ENCODE measurements at regions not wholly inside any gene's neighbourhood (a gene's known extent, or its start where the extent isn't known, plus 50 kb on each side); places are given as distances from the start of the nearest gene placed in this dataset.
"Not testable (repeated sequence)": the region's sequence is repeated elsewhere in the genome, so short reads cannot be mapped to it uniquely, and the experiment has no call there.

DNA sequence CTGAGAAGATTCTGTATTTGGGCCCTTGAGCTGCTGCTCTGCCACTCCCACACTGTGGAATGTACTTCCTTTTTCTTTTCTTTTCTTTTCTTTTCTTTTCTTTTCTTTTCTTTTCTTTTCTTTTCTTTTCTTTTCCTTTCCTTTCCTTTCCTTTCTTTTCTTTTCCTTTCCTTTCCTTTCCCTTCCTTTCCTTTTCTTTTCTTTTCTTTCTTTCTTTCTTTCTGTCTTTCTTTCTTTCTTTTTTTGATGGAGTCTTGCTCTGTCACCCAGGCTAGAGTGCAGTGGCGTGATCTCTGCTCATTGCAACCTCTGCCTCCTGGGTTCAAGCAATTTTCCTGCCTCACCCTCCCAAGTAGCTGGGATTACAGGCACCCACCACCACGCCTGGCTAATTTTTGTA, 89.8 kb downstream of the DNAAF6 start:
- intact Hi-C loops (cut with micrococcal nuclease); H3K27ac Mint-ChIP-seq; H3K4me1 Mint-ChIP-seq; H3K9me3 Mint-ChIP-seq; H3K4me3 Mint-ChIP-seq; DNase-seq; H3K36me3 Mint-ChIP-seq (ENCODE audit: low read depth); H3K27me3 Mint-ChIP-seq: not testable (repeated sequence)

DNA sequence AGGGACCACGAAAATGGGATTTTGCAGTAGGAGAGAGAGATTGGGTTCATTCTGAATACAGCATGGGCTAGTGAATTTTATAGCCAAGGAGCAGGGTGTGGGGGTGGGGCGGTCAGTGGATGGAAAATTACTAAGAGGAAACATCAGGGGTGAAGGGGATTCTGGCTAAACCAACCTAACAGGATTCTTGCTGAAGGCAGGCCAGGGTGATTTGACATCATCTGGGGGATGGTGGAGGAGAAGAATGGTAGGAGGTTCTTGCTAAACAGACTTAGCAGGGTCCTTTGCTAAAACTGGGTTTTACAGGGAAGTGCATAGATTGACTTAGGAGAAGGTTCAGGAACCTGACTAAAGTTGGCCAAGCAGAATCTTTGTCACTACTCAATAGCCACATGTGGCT, 91.9 kb downstream of the DNAAF6 start:
- H3K4me3 Mint-ChIP-seq = no peak overlapping the region
- H3K27me3 Mint-ChIP-seq = peaks cover 3% of the 10 kb centered on the region
- H3K36me3 Mint-ChIP-seq (ENCODE audit: low read depth) = no peaks in the 10 kb centered on the region
- H3K27ac Mint-ChIP-seq = no peak overlapping the region
- intact Hi-C loops (cut with micrococcal nuclease) = no loop called here
- H3K4me1 Mint-ChIP-seq = no peaks in the 10 kb centered on the region
- DNase-seq = no peak
- H3K9me3 Mint-ChIP-seq = no peaks in the 10 kb centered on the region

- intact Hi-C loops (cut with micrococcal nuclease) = no loop called here
- Mint-ChIP-seq H3K36me3 (ENCODE audit: low read depth) (no peaks in the 10 kb centered on the region), H3K9me3 (no peaks in the 10 kb centered on the region), H3K4me1 (no peaks in the 10 kb centered on the region), H3K27ac (no peak overlapping the region), H3K27me3 (peaks cover 5% of the 10 kb centered on the region), H3K4me3 (no peak overlapping the region)
- DNase-seq = no peak
Observed at GRCh38 chrX:107301253-107301652, 94.8 kb downstream of the DNAAF6 start.

GRCh38 chrX:107304141-107304540, 97.7 kb downstream of the DNAAF6 start:
- no peaks in the 10 kb centered on the region for H3K36me3 Mint-ChIP-seq (ENCODE audit: low read depth)
- peaks cover 2% of the 10 kb centered on the region for H3K27me3 Mint-ChIP-seq
- H3K4me1 Mint-ChIP-seq = no peaks in the 10 kb centered on the region
- no peak for DNase-seq
- H3K9me3 Mint-ChIP-seq = no peaks in the 10 kb centered on the region
- no peak overlapping the region for H3K27ac Mint-ChIP-seq
- intact Hi-C loops (cut with micrococcal nuclease) = no loop called here
- no peak overlapping the region for H3K4me3 Mint-ChIP-seq

- no peaks in the 10 kb centered on the region for H3K4me1 Mint-ChIP-seq
- H3K27ac Mint-ChIP-seq = no peak overlapping the region
- intact Hi-C loops (cut with micrococcal nuclease) = no loop called here
- no peaks in the 10 kb centered on the region for H3K36me3 Mint-ChIP-seq (ENCODE audit: low read depth)
- no peak overlapping the region for H3K4me3 Mint-ChIP-seq
- no peaks in the 10 kb centered on the region for H3K9me3 Mint-ChIP-seq
- no peak for DNase-seq
- H3K27me3 Mint-ChIP-seq = no peaks in the 10 kb centered on the region
Observed at GRCh38 chrX:107323786-107324492, 117.5 kb downstream of the DNAAF6 start.

DNA sequence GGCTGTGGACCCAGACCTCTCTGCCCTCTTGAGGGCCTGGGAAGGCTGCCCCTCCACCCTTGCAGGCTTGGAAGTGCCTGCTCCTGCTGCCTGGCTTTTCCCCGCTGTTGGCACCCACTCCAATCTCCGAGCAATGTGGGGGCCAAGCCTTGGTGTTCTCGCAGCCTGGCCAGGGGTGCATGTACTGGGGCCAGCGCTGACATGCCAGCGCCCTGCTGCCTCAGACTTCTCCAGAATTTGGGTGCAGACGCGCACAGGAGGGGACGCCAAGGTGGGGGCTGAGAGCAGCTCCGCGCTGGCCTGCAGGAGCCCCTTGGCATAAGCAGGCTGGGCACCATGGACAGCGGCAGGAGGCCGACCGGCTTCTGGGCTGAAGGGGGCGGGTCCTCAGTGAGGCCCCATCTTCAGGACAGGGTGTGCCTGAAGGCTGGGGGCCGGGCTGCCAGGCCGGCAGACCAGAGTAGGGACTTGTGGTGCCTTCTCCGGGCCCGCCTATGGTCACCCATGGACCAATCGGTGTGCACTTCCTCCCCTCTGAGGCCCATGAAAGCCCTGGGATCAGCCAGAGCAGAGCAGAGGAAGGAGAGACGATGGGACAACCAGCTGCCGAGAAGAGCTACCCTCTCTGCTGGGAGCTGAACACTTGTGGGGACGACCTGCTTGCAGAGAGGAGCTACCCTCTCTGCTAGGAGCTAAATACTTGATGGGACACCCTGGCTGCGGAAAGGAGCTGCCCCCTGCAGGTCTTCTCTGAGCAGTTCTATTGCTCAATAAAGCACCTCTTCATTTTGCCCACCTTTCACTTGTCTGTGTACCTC, 118.3 kb downstream of the DNAAF6 start:
- Mint-ChIP-seq H3K36me3 (ENCODE audit: low read depth) (no peaks in the 10 kb centered on the region), H3K27me3 (no peaks in the 10 kb centered on the region), H3K4me1 (no peaks in the 10 kb centered on the region), H3K4me3 (no peak overlapping the region), H3K27ac (no peak overlapping the region), H3K9me3 (no peaks in the 10 kb centered on the region)
- peak; percentile 57 for DNase-seq
- intact Hi-C loops (cut with micrococcal nuclease) = no loop called here

DNA sequence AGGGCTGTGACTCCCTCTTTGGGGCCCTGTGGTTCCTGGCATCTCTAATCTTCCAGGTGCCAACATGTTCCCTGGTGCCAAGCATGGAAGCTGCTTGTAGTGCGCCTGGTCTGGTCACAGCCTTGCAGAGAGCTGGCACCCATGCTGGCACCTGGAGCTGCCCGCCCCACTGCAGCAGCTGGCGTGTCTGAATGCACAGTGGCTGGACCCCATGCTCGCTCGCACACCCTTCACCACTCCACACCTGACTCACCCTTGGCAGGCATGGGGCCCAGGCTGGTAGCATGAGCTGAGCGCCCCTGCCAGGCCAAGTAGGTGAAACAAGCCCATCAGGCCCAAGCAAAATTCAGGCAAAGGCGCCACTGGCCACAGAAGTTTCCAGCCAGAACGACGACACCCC, 119.1 kb downstream of the DNAAF6 start:
- H3K4me3 Mint-ChIP-seq = no peak overlapping the region
- DNase-seq = no peak
- H3K27ac Mint-ChIP-seq = no peak overlapping the region
- intact Hi-C loops (cut with micrococcal nuclease) = no loop called here
- H3K9me3 Mint-ChIP-seq = no peaks in the 10 kb centered on the region
- no peaks in the 10 kb centered on the region for H3K27me3 Mint-ChIP-seq
- no peaks in the 10 kb centered on the region for H3K4me1 Mint-ChIP-seq
- no peaks in the 10 kb centered on the region for H3K36me3 Mint-ChIP-seq (ENCODE audit: low read depth)

- Mint-ChIP-seq H3K4me3 (no peak overlapping the region), H3K9me3 (no peaks in the 10 kb centered on the region), H3K27ac (no peak overlapping the region), H3K27me3 (peaks cover 8% of the 10 kb centered on the region), H3K4me1 (no peaks in the 10 kb centered on the region), H3K36me3 (ENCODE audit: low read depth) (no peaks in the 10 kb centered on the region)
- intact Hi-C loops (cut with micrococcal nuclease) = no loop called here
- no peak for DNase-seq
Observed at GRCh38 chrX:107348051-107348450, 101.4 kb upstream of the FRMPD3 start.

DNA sequence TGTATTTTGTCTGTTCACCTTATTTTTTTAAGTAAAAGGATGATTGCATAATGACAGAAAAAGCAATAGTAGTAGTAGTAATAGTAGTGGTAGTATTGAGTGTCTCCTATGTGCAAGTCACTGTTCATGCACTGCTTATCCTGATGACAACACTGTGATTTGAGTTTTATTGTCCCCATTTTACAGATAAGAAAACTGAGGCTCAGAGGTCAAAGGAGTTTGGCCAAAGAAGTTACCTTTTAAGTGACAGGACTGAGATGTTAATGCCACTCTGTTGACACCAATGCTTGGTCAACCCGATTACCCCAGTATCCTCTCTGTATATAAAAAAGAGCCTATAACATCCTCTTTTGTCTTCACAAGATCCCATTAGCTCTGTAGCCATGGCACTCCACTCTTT, 100.5 kb upstream of the FRMPD3 start:
- no peaks in the 10 kb centered on the region for H3K9me3 Mint-ChIP-seq
- H3K4me3 Mint-ChIP-seq = no peak overlapping the region
- H3K27me3 Mint-ChIP-seq = peaks cover 8% of the 10 kb centered on the region
- intact Hi-C loops (cut with micrococcal nuclease) = no loop called here
- DNase-seq = no peak
- no peaks in the 10 kb centered on the region for H3K4me1 Mint-ChIP-seq
- H3K27ac Mint-ChIP-seq = no peak overlapping the region
- no peaks in the 10 kb centered on the region for H3K36me3 Mint-ChIP-seq (ENCODE audit: low read depth)

DNA sequence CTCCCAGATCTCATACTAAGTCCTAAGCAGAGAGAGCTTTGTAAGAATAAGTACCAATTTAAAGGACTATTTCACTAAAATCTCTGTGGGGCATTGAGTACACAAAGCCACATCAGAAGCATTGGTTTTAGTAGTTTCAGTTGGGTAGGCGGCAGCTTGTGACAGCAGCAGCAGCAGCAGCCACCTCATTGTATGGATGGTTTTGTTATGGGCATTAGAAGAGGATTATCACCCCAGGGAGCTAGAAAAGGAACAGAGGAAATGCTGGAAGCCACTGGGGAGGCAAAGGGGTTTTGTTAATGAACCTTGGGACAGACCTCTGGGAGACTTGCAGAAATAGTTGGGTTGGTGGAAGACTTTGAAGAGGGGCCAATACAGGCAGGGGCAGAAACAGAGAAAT, 93.9 kb upstream of the FRMPD3 start:
- Mint-ChIP-seq H3K36me3 (ENCODE audit: low read depth) (no peaks in the 10 kb centered on the region), H3K4me3 (no peak overlapping the region), H3K9me3 (no peaks in the 10 kb centered on the region), H3K4me1 (no peaks in the 10 kb centered on the region), H3K27me3 (peaks cover 10% of the 10 kb centered on the region), H3K27ac (no peak overlapping the region)
- intact Hi-C loops (cut with micrococcal nuclease) = no loop called here
- DNase-seq = no peak

DNA sequence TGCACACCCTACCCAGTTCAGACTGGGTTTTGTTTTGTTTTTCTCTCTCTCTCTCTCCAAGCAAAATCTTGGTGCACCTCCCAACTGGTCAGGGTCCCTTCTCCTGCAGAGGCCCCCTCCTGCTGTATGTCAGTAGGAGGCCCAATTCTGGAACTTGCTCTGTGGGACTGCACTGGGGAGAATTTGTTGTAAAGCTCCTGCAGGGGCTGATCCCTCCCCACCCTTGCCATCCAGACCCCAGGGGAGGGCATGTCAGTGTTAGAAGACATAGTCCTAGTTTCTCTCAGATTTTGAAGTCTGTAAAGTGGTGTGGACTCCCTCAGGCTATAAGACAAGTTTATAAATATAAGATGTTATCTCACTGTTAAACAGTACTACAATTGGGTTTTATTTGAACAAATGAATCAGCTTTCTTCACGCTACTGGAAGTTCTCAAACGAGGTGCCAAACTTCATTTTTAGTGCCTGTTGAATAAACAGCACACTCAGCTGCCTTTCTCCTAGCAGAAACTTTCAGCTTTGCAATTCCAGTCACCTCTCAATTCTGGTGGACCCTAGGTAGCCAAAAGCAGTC, 88.6 kb upstream of the FRMPD3 start:
- intact Hi-C loops (cut with micrococcal nuclease) = no loop called here
- no peaks in the 10 kb centered on the region for H3K4me1 Mint-ChIP-seq

GRCh38 chrX:107370185-107370584, 79.3 kb upstream of the FRMPD3 start:
- H3K9me3 Mint-ChIP-seq; H3K27me3 Mint-ChIP-seq; DNase-seq; H3K4me3 Mint-ChIP-seq; H3K27ac Mint-ChIP-seq; H3K36me3 Mint-ChIP-seq (ENCODE audit: low read depth); intact Hi-C loops (cut with micrococcal nuclease); H3K4me1 Mint-ChIP-seq: not testable (repeated sequence)

More for the DNA sequence above, 88.6 kb upstream of the FRMPD3 start:
- H3K9me3 Mint-ChIP-seq = no peaks in the 10 kb centered on the region
- H3K36me3 Mint-ChIP-seq (ENCODE audit: low read depth) = no peaks in the 10 kb centered on the region
- DNase-seq = no peak
- no peak overlapping the region for H3K4me3 Mint-ChIP-seq
- no peak overlapping the region for H3K27ac Mint-ChIP-seq
- H3K27me3 Mint-ChIP-seq = peaks cover 6% of the 10 kb centered on the region

DNA sequence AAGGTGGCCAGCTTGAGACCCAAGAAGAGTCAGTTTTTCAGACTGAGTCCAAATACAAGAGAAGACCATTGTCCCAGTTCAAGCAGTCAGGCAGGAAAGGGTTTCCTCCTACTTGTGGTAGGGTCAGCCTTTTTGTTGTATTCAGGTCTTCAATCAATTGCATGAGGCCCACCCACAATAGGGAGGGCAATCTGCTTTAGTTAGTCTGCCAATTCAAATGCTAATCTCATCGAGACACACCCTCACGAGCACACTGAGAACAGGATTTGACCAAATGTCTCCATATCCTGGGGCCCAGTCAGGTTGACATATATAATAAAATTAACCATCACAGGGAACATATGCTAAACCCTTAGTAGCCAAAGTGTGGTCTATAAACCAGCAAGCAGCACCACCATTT, 75.3 kb upstream of the FRMPD3 start:
- Mint-ChIP-seq H3K27me3 (peaks cover 2% of the 10 kb centered on the region), H3K36me3 (ENCODE audit: low read depth) (no peaks in the 10 kb centered on the region), H3K4me3 (no peak overlapping the region), H3K4me1 (no peaks in the 10 kb centered on the region), H3K9me3 (no peaks in the 10 kb centered on the region), H3K27ac (no peak overlapping the region)
- DNase-seq = no peak
- intact Hi-C loops (cut with micrococcal nuclease) = no loop called here

DNA sequence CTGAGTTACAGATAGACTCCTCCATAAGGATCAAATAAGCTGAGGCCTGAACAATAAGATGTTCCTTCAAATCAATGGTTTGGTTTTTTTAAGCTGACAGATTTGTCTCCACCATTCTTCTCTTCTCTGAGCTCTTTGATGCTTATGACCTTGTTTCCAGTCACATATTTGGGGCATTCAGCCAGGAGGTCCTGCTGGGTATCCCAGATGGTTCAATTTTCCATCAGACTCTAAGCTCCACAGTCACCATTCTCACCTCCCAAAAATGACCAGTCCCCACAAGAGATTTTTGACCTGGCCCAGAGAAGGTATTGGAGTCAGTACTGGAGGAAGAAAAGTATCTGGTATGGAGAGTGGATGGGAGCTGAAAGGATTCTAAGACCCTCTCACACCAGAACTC, 74.6 kb upstream of the FRMPD3 start:
- no peaks in the 10 kb centered on the region for H3K9me3 Mint-ChIP-seq
- no peak overlapping the region for H3K4me3 Mint-ChIP-seq
- DNase-seq = no peak
- H3K27me3 Mint-ChIP-seq = peaks cover 4% of the 10 kb centered on the region
- no peaks in the 10 kb centered on the region for H3K4me1 Mint-ChIP-seq
- intact Hi-C loops (cut with micrococcal nuclease) = no loop called here
- H3K27ac Mint-ChIP-seq = no peak overlapping the region
- no peaks in the 10 kb centered on the region for H3K36me3 Mint-ChIP-seq (ENCODE audit: low read depth)

Measured in activated CD4-positive, alpha-beta T cell treated with anti-CD3 and anti-CD28 coated beads, Interleukin-2, amount 10 ng/mL, durations not matched to agents 24 days and 14 days (primary cell).